CD4-positive, alpha-beta T cell treated with Interleukin-4 for 1 hour (primary cell): ENCODE measurements at regions not wholly inside any gene's neighbourhood (a gene's known extent, or its start where the extent isn't known, plus 50 kb on each side); places are given as distances from the start of the nearest gene placed in this dataset.
"Not testable (repeated sequence)": the region's sequence is repeated elsewhere in the genome, so short reads cannot be mapped to it uniquely, and the experiment has no call there.

Experiments used
- DNase-seq, 2 donors: peaks; one replicate each; pipeline ENCODE4 v3.0.0-alpha.2; 2020 to 2022

DNA sequence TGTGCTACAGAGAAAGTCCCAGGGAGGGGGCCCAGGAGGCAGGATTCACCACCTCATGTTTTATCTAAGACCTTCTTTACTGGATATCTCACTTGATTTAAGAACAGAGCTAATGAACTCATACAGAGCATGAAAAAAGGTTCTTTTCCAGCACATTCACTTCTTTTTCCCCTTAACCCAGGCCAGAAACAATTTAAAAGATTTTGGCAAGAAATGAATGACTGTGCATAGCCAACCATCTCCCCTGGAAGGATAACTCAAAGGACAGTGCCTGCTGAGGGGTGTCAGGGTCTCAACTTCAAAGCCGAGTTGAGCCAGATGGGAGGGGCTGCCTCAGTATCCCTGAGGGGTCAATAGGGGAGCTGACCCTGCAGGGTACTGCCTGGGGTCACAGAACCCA lies 253.4 kb downstream of the SOD2 start:
- DNase-seq, result no peak

DNA sequence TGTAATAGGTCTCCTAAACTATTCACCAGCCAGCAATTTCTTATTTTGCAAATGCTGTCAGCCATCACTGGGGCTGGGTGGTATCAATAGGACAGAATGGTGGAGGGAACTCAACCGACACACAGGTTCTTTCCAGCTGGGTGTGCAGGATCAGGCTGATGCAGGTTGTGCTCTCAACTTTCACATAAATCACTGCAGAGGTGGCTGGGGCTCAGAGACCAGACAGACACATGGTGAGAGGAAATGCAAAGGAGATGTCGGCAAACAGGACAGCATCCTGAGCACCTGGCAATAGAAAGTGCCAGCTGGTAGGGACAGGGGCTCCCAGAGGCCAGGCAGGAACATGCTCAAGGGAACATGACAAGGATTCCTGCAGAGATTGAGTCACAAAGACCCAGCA lies 254.9 kb downstream of the SOD2 start:
- no peak for DNase-seq

DNA sequence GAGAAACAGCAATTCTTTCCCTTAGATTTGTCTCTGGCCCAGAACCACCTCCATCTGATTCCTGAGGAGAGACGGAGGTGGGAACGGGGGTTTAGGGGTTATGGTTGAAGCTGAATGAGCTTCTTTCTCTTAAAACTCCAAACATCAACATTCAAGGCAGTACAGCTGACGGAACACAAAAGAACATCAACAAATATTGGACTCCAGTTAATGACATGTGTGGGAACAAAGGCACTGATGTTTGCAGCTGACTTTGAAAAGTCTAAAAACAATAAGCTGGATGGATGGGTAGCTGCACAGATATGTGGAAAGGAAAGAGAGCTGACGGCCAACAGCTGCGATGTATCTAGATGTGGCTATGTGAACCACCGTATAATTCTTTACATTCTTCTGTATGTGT lies 256.5 kb downstream of the SOD2 start:
- no peak for DNase-seq

DNA sequence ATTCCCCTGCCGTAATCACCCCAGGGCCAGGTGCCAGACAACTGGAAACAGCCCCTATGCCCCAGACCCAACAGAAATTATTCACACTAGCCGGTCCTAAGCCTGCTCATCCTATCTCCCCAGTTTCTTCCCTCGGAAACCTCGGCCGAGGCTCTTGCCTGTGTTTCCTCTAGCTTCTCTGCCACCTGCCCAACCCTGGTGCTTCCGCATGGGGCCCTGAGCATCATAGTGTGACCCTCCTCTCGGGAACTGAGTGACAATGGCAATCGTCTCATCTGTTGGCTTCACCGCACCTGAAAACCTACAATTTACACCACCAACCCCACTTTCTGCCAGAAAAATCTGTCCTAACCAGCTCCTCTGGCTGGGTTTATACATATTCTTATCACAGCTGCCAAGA lies 257.3 kb downstream of the SOD2 start:
- no peak for DNase-seq

DNA sequence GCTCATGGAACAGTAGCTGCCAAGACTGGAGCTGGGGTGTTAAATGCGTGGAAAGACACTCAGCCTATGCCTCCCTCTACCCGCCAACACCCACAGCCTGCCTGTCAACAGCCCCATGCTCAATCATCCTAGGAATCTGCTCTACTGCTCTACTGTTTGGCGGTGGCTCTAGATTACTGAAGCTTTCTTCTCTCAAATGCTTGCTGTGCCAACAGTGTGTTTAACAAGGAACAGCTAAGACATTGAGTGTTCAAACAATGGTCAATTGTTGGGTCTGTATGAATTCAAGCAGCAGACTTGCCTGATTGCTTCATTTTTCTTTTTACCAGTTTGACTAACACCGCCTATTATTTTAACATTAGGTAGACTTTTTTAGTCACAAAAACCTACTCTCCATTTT lies 258.6 kb downstream of the SOD2 start:
- DNase-seq, result no peak

DNA sequence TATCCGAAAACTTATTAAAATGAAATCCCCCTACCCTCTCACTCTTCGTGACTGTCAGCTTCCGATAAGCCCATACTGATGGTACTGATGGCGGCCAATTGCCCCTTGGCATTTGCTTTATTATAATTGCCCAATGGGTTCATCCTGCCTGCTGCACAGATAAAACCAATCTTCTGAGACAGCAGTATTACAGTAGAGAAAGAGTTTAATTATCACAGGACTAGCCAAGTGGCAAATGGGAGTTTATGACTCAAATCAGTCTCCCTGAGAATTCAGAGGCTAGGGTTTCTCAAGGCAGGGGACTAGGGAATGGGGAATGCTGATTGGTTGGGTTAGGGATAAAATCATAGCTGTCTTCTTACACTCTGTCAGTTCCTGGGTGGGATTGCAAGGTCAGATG lies 259.5 kb downstream of the SOD2 start:
- no peak for DNase-seq

DNA sequence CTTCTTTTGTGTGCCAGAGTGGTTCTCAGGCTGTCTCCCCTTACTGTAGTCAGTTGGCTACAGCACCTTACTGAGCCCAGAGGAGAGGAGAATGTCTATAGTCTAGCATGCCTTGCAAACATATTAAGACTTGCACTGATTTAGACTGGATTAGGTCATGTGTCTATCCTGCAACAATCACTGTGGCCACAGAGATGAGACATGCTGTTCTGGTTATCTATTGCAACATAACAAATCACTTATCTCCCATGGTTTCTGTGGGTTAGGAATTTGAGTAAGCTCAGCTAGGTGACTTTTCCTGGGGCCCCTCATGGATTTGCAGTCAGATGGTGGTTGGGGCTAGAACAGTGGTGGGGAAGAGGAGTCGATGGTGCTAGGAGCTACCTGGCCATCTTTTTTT lies 261.3 kb downstream of the SOD2 start:
- no peak for DNase-seq

DNA sequence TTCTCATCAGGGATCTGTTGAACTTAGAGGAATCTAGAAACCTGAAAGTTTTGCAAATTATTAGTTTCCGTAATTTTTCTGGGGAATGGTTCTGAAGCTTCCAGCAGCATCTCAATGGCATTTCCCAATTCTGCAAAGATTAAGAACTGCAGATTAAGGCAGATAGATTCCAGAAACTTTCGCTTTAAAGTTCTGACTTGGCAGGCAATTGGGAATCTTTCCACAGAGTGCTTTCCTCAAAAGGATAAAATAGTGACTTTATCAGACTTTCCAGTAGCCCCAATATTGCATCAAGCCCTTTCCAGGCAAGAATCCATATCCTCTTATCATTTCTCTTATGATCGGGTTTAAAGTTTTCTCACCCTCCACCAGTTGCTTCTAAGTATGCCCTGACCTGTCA lies 261.1 kb downstream of the FNDC1 start:
- no peak for DNase-seq

DNA sequence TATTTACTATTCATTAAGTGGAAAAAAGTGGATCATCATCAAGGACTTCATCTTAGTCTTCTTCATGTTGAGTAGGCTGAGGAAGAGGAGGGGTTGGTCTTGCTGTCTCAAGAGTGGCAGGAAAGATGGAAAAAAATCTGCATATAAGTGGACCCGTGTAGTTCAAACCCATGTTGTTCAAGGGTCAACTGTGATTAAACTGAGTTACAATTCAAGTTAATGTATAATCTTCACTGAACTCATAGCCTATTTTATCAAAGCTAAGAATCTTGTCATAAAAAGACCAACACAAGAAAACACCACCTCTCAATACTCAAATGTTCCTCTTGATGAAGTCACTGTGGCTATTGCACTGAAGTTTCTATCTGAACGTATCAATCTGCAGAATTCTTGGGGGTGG lies 260.2 kb downstream of the FNDC1 start:
- DNase-seq, result no peak

DNA sequence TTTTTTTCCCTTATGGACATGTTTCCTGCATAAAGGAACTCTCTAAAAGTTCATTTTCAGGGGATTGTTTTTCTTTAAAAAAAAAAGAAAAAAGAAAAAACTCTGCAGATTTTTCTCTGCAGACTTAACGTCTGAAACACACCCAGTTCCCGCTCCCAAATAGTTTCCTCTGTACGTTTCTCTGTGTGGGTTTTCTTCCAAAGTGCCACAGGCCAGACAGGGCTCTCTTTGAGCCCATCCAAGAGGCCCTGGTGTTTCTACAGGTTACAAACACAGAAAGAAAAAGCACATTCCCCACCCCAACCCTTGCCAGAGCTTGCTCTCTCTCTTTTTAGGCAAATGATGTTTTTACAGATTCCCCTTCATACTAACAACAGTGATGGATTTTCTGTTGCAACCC lies 258.6 kb downstream of the FNDC1 start:
- no peak for DNase-seq

DNA sequence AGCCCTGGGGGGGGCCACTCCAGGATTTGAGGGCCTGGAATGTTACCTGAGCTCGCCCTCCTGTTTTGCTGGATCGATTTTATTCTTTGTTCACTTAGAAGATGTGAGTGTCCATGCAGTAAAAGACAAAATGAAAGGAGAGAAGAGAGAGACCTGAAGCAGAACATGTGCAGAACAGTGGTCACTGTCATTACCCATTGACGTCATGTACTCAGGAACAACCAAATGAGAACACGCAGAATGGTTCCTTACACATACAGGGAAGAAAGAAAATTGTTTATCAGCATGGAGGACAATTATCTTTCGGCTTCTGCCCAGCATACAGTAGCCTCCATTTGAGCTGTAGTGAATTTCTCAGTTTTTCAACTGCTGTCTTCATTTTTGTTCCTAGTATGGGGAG lies 258.1 kb downstream of the FNDC1 start:
- DNase-seq, result no peak

DNA sequence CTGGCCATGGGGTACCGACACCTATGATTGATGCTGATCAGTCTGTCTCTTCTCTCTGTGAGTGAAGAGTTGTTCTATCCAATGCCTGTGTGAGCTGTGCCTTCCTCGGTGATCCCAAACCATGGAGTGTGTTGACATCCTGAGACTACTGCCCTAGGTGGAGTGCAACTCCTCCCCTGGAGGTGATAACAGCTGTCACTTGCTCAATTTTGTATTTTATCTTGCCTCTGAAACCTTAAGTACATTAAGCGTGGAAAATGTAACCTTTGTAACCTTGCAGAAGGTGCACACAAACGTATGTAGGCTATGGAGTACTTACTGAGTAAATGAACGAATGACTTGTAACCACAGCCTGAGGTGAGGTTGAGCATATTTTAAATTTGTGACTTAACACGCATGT lies 256.2 kb downstream of the FNDC1 start:
- DNase-seq, result no peak

DNA sequence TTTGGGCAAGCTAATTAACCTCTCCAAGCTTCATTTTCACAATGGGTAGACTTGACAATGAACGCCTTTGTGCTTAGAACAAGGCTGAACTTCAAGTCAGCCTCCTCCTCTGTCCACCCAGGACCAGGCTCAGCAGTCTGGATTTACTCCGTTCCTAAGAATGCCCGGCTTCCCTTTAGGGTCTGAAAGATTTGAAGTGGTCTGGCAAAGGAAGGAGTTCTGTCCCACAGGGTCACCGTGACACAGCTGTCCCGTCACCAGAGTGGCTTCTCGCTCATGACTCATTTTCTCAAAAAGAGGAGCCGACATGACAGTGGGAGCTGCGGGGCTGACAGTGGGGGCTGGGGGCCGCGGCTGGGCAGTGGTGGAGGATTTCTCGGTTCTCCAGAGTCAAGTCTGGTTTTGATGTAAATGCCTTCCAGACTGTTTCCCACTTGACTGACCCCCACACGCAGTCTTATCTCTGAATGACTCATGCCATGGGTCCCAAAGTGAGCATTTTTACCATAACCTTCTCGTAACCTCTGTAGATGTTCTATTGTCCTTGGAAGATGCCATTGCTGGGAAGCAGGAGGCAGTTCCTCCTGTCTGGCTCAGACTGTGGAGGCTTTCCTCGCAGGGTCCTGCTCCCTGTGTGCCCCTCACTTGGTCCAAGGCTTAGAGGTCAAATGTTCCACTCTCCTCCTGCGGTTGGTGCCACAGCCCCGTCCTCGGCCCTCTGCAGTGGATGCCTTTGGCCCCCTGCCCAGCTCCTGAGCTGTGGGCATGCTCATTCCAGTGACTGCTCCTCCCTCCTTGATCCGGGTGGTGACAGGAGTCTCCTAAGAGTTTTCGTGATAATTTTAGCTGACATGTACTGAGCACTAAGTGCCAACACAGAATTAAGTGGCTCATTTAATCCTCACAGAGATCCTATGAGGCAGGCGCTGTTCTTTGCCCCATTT lies 253.1 kb downstream of the FNDC1 start:
- DNase-seq, result no peak

DNA sequence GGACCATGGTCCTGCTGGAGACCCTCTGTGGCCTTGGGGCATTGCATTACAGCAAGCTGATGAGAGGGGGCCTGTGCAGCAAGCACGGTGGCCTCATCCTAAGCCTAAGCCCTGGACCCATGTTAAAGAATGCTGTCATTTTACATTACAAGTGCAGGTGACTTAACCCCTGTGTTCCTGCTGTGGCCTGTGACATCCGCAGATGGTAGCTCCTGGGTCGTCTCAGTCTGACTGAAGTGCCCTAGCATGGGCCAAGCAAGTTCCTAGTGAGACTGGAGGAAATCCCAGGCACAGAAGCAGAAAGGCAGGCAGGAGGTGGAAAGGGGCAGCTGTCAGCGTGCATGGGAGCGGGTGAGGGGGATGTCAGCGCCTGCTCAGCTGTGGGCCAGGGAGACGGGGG lies 252.4 kb downstream of the FNDC1 start:
- no peak for DNase-seq

DNA sequence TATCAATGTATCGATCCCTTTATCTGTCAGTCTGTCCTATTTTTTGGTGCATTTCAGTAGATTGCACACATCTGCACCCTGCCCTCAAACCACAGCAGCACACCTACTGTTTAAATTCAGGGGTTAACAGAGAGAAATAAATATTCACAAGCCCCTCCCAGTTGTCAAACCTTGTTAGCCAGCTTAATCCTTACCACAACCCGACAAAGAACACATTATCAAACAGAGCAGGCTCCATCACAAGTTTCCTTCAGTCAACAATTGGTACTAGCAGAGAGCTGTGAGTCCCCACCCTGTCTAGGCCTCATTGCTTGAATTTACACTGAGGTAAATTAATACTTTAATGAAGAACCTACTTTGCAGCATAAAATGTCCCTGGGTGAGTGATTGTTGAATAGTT lies 249.8 kb downstream of the FNDC1 start:
- no peak for DNase-seq

DNA sequence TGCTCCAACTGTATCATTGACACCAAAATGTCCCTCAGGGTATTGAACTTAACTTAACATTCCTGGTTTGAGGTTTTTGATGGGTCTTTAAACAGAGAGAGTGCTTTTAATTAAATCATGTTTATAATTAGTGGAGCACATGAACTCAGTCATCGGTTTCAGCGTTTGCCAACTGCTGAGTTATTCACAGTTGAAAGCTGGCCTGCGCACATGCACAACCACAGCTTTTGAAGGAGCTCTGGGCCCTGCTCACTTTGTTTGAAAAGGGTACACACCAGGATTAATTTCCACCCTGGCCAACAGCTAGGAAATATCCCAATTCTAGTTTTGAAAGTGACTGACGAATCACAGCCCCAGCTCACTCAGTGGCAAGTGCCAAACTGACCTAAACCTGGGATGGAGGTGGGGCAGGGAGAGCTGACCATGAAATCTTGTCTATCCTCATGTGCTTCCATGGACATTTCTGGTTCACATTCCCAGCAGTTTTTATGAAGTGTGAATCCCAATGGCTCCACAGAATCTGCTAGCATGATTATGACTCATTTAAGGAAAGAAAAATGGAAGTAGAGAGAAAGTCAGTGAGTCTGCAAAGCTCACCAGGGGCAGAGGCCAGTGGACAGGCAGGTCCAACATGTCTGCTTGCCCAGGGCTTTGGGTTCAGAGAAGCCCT lies 247.8 kb downstream of the FNDC1 start:
- no peak for DNase-seq

DNA sequence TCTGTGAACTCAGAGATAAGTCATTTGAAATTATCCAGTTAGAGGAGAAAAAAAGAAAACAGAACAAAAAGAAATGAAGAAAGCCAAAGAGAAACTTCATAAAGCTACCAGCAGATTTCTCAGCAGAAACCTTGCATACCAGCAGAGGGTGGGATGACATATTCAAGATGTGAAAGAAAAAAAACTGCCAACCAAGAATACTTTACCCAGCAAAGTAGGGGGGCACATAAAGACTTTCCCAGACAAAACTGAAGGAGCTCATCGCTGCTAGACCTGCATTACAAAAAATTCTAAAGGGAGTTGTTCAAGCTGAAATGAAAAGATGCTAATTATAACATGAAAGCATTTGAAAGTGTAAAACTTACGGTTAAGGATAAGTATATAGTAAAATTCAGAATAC lies 246.3 kb downstream of the FNDC1 start:
- no peak for DNase-seq

DNA sequence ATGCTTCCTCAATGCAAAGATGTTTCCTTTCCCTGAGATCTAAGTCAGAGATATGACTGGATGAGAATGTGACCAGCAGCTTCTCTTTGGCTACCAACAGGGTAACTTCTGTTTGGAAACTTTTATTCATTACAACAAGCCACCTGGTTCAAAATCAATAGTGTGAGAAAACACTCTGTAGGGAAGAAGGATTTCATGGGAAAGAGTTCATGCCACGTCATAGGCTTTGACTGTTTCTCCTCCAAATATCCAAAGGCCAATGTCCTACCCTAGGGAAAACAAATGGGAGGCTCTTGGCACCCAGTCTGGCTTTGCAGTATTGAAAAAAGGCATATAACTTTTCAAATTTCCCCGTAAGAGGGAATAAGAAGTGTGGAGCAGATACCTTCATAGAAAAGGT lies 245.5 kb downstream of the FNDC1 start:
- DNase-seq, result no peak

DNA sequence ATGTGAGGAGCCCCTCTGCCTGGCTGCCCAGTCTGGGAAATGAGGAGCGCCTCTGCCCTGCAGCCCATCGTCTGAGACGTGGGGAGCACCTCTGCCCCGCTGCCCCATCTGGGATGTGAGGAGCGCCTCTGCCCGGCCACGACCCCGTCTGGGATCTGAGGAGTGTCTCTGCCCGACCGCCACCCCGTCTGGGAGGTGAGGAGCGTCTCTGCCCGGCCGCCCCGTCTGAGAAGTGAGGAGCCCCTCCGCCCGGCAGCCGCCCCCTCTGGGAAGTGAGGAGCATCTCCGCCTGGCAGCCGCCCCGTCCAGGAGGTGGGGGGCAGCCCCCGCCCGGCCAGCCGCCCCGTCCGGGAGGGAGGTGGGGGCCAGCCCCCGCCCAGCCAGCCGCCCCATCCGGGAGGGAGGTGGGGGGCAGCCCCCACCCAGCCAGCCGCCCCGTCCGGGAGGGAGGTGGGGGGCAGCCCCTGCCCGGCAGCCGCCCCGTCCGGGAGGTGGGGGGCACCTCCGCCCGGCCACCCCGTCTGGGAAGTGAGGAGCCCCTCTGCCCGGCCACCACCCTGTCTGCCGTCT lies 238.1 kb downstream of the FNDC1 start:
- not testable (repeated sequence) for DNase-seq

DNA sequence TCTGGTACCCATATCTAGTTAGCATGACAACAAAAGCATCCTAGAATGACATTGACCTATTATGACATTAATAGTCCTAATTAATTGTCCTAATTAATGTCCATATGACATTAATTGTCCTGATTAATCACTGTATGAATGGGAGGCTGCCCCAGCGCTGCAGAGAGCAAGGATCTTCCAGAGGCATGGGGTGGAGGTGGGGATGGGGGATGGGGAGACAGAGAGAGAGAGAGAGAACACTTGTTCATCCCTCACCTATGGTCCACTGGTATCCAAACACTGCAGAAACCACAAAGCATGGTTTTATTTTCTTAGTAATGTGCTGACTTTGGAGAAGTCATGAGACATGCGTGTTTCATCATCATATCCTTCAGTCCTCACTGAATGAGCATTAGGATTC lies 235.1 kb downstream of the FNDC1 start:
- no peak for DNase-seq

DNA sequence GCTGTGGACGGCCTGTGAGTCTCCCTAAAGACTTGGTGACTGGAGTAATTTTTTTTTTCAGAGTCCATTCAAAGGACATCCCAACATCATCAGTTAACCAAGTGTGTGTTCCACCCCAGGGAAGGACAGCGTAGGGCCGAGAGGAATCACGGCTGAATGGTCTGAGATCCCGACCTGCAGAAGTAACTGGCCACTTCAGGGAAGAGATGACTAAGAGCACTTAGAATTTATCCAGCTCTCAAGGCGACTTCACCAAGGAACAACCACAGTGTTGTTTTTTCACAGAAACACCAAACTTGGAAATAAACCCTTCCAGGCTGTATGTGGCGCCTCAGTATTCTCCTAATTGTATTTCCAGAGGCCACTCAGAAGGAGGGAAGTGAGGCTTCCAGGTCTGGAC lies 231.6 kb downstream of the FNDC1 start:
- DNase-seq, result no peak

DNA sequence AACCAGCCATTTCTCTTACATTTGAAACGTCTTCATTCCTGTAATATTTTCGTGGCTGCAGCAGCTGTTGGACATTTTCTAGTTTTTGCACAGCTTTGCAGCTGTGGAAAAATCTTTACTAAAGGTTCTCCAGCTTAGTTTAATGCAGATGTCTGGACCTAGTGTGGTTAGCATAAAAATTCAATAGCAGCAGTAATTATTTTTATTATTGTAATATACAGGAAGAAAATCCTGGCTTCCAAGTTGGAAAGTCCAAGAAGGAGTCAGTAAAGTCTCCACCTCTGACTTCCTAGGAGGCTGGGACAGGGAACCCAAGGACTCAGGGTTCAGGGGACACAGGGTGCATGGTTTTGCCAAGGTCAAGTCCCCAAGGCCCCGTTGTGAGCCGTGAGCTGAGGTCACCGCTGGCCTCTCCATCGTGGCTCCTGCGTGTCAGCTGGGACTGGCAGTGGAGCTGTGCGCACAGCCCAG lies 230.6 kb downstream of the FNDC1 start:
- no peak for DNase-seq

DNA sequence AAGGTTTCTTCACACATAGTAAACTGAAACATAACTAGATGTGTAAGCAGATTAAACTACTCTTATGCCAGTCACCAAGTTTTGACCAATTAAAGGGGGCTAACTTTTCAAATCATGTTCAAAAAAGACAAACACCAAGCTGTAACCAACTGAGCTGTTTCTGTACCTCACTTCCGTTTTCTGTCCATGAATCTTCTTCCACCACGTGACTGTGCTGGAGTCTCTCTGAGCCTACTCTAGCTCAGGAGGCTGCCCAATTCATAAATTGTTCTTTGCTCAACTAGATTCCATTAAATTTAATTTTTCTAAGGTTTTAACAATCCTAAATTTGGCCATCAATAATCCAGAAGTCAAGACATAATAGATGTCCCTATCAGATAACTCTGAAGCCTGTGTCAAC lies 229.4 kb downstream of the FNDC1 start:
- DNase-seq, result no peak

DNA sequence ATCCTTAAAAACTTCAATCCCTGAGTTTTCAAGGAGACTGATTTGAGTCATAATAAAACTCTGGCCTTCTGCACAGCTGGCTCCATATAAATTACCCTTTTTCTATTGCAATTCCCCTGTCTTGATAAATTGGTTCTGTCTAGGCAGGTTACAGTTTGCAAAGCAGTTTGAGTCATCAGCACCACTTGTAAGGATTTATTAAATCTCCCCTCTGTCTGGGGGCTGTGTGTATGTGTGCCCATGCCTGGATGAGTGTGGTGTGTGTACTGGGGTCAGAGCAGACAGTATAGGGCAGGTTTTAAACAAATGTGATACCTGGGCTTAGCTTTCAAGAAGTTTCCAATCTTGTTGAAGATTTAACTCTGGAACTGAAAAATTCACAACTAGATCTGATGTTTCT lies 228.6 kb downstream of the FNDC1 start:
- DNase-seq, result no peak
